OCI-LY1 (cell line): ENCODE measurements at regions not wholly inside any gene's neighbourhood (a gene's known extent, or its start where the extent isn't known, plus 50 kb on each side); places are given as distances from the start of the nearest gene placed in this dataset.

Experiments
- EZH2 ChIP-seq: fragments of 200-600 bp; sonication (generic), shearing (Covaris generic); IDR thresholded peaks from 2 replicates; pipeline ENCODE4 v1.8.0; 2017; ENCODE audit warnings: borderline replicate concordance, mixed run types, mild to moderate bottlenecking, antibody characterized with exemption, low read length, moderate library complexity, mixed read lengths
- TF ChIP-seq, protein P1 (sequence below): fragments of 200-600 bp; sonication (generic), shearing (Covaris generic); IDR thresholded peaks from 2 replicates; pipeline ENCODE4 v1.5.1; 2017; ENCODE audit warnings: mild to moderate bottlenecking, antibody characterized with exemption, low read length, moderate library complexity, mixed read lengths

DNA sequence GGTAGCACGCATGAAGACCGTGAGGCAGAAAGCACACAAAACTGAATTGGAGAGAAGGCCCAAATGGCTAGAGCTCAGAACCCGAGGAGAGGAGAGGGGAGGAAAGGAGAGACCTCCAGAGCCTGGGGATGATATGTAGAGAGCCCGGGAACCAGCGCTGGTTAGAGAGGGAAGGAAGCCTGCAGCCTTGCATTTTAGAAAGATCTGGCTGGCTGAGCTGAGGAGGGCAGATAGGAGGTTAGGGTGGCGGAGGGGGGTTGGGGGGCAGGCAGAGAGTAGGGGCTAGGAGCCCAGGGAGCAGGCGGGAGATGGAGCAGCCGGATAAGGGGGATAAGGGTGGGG, 127.2 kb downstream of the C9orf50 start:
- TF ChIP-seq, protein P1, sequence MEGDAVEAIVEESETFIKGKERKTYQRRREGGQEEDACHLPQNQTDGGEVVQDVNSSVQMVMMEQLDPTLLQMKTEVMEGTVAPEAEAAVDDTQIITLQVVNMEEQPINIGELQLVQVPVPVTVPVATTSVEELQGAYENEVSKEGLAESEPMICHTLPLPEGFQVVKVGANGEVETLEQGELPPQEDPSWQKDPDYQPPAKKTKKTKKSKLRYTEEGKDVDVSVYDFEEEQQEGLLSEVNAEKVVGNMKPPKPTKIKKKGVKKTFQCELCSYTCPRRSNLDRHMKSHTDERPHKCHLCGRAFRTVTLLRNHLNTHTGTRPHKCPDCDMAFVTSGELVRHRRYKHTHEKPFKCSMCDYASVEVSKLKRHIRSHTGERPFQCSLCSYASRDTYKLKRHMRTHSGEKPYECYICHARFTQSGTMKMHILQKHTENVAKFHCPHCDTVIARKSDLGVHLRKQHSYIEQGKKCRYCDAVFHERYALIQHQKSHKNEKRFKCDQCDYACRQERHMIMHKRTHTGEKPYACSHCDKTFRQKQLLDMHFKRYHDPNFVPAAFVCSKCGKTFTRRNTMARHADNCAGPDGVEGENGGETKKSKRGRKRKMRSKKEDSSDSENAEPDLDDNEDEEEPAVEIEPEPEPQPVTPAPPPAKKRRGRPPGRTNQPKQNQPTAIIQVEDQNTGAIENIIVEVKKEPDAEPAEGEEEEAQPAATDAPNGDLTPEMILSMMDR, result no peak
- TF ChIP-seq EZH2, result no peak
